Stimulated activated naive CD4-positive, alpha-beta T cell (primary cell): ENCODE measurements at regions not wholly inside any gene's neighbourhood (a gene's known extent, or its start where the extent isn't known, plus 50 kb on each side); places are given as distances from the start of the nearest gene placed in this dataset.
"Not testable (repeated sequence)": the region's sequence is repeated elsewhere in the genome, so short reads cannot be mapped to it uniquely, and the experiment has no call there.

Experiments used
- DNase-seq, 6 experiments: peaks; one replicate each; lab custom pipeline; 2025; lab: John Stamatoyannopoulos, UW

DNA sequence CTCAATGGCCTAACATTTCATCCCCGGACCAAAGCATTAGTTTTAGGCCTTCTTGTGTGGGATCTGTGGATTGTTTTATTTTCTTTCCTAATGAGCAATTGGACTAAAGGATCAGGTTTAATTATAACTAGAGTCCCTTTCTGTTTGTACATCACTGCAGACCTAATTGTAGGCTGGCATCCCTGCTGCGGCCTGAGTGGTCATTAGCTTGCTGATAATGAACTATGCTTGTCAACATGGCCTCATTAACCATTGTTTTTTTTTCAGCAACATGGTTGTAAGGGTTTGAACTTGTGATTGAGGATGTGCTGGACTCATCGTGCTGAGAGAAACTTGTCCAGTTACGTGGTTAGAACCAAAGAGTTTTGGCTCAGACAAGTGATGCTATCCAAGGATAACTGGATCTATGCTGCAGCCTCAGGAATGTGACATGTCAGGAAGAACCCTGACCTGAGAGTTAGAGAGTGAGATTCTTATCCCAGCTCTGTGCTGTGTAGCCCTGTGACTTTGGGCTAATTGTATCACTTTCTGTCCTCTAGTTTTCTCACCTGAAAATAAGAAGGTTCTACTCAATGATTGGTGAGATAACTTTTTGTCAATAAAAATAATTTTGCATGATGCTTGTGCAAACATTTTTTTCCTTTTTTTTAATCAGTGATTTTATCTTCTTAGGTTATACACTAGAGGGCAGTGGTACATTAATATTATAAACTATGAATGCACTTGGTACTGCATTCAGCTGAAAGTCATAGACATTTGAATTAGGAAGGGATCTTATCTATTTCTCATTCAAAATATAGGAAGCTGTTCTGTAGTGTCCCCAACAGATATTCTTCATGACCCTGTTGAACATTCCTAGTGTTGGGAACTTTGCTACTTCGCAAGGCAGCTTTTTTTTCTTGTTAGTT lies 140.9 kb downstream of the RNF144B start:
- no peak for DNase-seq

DNA sequence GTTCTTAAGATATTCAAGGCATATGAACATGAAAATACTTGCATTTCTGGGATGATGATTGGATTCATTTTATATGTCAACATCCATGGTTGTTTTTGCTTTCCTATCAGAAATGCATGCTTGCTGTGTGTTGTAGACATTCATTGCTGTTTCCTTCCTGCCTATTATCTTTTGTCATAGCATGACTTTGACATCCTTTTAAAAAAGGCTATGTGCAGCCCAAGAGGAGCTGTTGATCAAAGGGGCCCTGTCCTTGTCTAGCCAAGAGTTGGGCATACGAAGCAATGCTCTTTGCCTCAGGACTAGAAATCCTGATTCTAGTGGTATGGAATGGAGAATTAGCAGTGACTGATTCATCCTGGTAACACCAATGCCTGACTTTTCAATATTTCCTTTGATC lies 143.1 kb downstream of the RNF144B start:
- no peak for DNase-seq

DNA sequence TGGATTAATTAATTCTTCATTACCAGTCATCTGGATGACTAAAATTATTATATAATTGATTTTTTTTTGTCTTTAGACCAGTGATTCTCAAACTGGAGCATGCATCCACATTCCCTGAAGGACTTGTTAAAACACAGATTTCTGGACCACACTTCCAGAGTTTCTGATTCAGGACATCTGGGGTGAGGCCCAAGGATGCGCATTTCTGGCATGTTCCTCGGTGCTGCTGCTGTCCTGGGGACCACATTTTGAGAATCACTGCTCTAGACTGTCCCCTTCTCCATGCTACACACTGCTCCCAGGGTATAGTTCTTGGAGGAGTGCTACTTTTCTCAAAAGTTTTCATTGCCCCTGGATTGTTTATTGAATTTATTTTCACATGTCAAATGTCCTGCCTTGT lies 145.0 kb downstream of the RNF144B start:
- no peak for DNase-seq

DNA sequence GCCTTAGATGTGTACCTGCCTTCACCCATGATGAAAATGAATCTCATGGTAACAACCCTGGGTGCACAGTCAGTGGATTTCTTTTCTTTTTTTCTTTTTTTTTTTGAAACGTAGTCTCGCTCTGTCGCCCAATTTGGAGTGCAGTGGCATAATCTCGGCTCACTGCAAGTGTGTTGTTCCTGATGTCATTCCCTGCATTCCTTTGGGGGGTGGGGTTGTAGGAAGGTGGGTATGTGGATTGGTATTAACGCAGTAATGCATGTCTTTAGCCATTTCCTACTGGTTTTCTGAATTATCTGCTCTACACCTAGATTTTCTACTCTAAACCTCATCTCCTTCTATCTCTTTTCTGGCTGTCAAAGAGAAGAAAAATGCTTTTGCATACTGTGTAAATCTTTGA lies 146.6 kb downstream of the RNF144B start:
- DNase-seq, result no peak

DNA sequence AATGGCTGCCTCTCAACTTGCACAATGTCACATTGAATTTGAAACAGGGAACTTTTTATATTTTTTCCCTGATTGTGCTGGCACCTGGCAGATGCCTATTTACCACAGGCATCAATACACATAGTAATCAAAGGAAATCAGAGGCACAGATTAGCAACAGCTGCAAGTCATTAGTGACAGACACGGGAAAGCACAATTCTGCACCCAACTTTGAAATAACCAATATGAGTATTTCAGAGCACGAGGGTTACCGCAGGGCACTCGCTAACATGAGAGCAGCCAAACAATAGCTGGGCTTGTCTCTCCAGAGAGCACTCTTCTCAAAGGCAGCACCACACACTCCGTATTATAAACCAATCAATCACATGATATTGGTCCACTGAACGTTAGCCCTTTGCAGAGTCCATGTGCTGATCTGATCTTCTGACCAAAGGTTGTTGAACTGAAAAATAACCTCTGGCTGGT lies 149.5 kb downstream of the RNF144B start:
- DNase-seq, result no peak

DNA sequence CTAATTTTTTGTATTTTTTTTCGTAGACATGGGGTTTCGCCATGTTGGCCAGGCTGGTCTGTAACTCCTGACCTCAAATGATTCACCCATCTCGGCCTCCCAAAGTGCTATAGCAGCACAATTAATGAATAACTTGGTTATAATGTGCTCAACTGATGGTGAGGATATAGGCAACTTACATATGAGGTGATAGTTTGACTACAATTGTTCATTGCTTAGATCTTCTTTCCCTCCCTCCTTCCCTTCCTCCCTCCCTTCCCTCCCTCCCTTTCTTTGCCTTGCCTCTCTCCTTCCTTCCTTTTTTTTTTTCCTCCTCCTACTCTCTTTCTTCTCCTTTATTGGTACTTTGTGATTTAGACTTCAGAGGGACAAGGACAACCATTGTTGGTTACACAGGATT lies 151.2 kb downstream of the RNF144B start:
- no peak for DNase-seq

DNA sequence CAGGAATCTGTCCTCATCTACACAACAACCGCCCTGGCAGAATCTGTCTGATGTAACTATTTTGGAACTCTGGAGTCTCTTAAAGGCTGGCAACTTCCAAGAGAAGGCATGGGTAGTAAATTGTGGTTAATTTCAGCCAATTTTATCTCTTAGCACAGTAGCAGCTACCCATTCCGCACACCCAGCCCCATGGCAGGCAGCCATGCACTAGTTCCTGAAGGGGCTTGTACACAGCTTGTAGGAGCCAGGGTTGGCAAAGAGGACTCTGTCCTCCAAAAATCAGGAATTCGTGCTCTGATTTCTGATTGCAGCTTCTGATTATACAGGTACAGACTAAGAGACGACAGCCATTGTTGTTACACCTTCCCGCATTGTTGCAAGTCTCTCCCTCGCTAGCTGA lies 155.9 kb downstream of the RNF144B start:
- no peak for DNase-seq

DNA sequence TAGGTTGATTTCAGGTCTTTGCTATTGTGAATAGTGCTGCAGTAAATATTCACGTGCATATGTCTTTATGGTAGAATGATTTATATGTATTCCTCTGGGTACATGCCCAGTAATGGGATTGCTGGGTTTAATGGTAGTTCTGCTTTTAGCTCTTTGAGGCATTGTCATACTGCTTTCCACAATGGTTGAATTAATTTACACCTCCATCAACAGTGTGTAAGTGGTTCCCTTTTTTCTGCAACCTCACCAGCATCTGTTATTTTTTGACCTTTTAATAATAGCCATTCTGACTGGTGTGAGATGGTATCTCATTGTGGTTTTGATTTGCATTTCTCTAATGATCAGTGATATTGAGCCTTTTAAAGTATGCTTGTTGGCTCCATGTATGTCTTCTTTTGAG lies 158.0 kb downstream of the RNF144B start:
- not testable (repeated sequence) for DNase-seq

DNA sequence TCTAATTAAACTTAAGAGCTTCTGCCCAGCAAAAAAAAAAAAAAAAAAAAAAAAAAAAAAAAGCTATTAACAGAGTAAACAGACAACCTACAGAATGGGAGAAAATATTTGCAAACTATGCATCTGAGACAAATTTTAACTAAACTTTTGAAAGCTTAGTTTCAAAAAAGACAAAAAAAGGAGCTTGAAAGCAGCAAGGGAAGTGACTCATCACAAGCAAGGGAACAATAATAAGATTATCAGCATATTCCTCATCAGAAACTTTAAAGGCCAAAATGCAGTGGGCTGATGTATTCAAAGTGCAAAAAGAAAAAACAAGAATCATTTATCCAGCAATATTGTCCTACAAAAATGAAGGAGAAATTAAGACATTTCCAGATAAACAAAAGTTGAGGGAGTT lies 158.6 kb downstream of the RNF144B start:
- no peak for DNase-seq

DNA sequence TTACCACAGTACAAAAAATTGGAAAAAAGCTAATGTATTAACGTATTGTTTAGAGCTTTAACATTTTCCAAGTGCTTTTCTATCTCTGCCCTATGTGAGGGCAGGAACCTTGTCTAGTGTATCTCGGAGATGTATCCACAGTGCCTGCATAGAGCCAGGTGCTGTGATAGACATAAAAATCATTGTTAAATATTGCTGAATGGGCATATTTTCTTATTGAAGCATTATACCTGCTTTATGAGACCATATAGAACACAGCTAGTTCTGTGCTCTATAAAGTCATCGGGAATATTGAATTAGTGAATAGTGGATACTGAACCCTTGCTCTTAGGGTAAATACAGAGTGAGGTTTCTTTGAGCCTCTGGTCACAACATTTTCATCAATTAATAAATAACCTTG lies 163.0 kb downstream of the RNF144B start:
- no peak for DNase-seq

DNA sequence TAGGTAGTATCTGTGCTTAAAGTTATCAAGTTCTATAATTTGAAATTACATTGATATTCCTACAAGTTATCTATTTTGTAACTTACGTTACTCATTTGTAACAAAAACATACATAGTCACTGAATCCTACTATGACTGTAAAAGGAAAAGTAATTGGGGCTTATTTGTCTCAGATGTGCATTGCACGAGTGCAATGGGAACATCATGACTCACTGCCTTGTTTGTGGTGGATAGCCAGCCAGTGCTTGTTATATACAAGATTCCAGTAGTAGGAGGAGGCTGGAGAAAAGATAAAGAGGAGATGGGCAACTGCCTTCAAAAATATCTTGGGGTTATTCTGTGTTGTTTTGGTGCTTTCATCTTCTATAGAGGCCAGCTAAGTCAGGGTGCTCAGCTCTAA lies 164.1 kb downstream of the RNF144B start:
- DNase-seq, result no peak

DNA sequence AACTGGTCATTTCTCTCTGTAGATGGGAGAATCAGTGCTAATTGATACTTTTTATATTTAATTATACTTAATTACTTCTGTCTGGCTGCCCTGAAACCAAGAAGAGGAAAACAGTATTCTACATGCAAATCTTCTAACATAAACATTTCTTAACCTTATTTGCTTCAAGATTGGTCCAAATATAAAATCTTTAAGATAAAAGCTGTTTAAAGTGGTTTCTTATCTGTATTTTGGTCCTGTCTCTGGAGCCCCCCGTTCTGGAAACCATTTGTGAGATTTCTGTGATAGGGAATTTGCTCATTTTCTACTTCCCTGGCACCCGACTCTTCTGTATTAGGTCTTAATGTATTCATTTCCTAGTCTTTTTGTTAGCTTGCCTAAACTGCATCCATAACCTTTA lies 168.6 kb downstream of the RNF144B start:
- DNase-seq, result no peak

DNA sequence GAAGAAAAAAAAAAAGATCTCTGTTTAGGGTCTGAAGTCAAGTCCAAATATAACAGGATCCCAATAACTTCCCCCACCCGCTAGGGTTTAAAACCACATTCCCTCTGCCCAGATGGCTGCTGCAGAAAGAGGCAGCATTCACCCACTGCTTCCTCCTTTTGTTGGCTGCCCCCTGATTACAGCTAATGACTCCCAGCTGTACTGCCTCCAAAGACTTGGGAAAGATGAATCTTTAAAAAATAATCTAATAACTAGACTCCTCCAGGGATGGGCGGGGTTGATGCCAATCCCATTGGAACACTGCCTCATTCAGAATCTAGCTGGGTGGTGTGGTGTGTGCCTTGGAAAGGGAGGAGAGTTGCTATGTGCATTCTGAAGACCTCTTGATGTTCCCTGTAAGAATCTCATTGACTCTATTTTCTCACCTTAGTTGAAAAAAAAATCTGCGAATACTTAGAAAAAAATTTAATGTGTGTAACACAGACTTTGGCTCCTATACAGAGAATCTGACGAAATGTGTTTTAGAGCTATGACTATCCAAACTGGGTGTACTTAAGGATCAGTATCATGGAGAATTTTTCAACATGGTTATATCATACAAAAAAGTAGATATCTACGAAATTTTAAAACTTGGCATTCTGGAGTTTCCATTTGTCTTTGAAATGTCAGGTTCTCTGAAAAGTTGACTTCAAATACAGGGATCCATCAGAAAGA lies 174.0 kb downstream of the RNF144B start:
- DNase-seq, result no peak

DNA sequence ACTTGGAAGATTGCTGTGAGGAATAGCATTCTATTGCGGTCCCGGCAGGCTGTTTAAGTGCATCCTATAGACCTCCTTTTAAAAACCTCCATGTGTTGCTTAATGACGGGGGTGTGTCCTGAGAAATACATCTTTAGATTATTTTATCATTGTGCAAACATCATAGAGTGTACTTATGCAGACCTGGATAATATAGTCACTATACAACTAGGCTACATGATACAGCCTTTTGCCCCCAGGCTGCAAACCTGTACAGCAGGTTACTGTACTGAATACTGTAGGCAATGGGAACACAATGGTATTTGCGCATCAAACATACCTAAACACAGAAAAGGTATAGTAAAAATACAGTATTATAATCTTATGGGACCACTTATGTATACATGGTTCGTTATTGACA lies 175.6 kb downstream of the RNF144B start:
- DNase-seq, result no peak

DNA sequence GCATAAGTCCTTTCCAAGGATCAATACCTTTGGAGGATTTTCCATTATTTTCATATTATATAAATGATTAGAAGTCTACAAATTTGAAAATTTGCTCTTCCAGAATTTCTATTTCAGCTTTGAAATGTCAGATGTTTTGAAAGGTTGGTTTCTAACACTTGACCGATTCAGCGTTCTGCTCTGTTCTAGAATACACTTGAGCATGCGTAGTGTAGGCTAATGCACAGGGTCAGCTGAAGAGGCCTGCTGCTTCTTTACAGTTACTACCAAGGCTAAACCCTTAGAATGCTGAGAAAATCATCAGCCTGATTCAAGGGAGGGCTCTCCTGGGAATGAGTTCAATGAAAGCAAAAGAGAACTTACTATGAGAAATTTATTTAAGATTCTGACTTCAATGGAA lies 177.6 kb downstream of the RNF144B start:
- DNase-seq, result no peak

DNA sequence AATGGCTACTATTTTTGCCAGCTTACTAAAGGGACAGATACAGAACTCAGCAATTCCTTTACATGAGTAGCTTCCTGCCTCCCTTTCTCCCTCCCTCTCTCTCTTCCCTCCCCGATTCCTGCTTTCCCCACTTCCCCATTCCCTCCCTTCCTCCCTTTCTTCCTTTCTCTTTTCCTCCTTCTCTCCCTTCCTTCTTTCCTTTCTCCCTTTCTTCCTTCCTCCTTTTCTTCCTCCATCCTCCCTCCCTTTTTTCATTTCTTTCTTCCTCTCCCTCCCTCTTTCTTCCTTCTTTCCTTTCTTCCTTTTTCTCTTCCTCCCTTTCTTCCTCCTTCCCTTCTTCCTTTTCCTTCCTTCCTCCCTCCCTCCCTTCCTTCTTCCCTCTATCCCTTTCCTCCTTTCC lies 178.1 kb downstream of the RNF144B start:
- no peak for DNase-seq

DNA sequence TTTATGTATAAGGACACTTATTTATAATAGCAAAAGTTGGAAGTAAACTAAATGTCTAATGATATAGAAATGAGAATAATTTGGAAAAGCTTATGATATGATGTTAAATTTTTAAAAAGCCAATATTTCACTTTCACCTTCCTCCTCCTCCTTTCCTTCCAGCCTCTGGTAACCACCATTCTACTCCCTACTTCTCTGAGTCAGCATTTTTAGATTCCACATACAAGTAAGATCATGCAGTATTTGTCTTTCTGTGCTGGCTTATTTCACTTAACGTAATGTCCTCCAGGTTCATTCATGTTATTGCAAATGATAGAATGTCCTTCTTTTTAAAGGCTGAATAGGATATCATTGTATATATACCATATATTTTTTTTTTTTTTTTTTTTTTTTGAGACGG lies 180.2 kb downstream of the RNF144B start:
- DNase-seq, result no peak

DNA sequence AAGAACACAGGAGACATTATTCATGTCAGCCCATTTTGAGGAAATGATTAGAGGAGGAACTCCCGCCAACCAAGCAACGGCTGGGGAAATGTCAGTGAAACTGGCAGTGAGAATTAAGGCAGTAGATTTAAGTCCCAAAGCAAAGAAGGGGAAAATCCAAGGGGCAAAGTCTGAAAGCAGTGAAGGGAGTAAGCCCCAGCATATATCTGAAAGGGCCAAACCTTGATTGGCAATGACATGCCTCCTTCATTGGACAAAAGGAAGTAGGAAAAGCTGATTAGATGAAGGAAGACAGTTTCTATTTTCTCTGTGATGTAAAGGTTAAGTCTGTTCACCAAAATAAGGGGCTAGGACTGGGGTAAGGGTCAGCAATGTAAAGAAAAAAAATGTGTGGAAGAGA lies 190.3 kb downstream of the RNF144B start:
- DNase-seq, result no peak

DNA sequence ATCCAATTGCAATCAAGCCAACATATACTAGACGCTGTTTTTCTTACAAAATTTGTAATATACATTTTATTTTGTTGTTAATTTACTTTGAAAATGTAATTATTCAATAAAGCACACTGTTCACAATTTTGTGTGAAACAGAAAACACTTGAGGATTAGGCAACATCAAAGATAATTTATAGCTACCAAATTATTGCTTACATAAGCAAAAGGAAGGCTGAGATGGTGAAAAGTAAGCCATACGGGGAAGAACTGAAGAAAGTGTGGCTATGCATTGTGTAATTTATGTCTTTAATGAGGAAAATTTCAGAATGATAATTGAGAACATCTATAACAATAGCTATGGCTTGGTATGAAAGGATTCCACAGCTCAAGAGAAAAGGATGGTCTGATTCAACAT lies 192.0 kb downstream of the RNF144B start:
- no peak for DNase-seq

DNA sequence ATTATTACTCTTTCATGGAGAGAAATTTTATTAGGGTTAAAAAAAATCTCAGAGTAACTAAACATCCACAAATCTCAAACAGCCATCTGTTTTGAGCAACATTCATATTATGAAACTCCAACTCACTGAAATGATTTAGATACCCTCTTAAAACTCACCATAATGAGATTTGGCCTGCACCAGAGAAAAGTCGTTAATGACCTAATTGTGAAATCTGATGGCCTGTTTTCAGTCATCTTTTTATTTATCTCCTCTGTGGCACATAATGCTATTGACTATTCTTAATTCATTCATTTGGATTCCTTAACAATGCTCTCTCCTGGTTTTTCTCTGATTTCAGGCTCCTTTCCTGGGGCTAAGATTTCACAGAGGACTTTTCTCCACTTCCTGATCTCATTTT lies 192.7 kb downstream of the RNF144B start:
- DNase-seq, result no peak

DNA sequence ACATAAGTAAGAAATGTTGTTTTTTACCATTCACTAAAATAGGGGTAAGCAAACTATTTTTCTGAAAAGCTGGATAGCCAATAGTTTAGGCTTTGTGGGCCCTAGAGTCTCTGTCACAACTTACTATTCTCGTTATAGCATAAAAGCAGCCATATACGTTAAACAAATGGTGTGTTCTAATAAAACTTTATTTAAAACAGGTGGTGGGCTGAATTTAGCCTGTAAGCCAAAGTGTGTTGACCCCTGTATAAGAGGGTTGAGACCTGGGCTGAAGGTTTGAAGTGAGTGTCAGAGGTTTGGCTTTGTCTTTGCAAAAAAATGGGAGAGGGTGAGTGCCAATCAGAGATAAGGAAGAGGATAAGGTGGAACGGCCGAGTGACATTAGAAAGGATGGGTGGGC lies 197.2 kb downstream of the RNF144B start:
- DNase-seq, result no peak

DNA sequence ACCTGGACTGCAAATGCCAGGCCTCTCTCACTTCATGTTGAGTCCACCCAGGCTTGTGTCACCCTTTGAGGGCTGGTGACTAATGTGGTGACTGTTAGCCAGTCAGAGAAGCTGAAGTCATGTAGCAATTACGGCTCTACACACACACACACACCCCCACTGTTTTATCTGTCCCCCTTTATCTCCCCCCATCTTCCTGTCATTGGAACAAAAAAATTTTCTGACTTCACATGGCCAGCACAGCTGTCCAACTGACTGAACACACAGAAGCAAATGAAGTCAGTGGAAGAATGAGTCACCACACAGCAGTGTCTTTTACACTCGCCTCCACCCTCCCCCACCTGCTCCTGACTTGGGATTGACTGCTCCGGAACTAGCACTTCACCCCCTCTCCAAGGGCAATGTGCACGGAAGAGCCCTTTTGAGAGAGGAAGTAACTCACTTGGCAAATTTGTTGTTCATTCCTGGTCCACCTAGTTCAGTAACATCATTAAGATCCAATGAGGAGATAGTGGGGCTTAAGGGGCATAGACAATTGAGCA lies 198.0 kb downstream of the RNF144B start:
- DNase-seq, result no peak

DNA sequence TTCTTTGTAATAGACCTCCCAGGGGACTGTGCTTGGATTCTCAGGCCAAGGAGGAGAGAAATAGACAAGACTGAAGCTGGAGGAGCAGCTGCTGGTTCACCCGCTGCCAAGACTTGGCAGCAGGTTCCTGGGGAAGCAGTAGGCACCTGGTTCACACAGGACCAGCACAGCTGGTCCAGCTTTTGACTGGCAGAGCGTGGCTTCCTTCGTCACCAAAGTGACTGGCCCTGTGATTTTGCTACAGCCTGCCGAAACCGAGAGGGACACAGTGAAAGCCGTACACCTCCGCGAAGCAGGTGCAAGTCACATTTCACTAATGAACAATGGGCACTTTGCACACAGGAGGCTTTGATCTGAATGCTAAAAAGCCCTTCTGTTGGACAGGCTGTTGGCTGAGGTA lies 199.0 kb downstream of the RNF144B start:
- DNase-seq, result no peak
